SKM-1 treated with dmso at 0.1 percent for 144 hours (cell line): ENCODE measurements at regions not wholly inside any gene's neighbourhood (a gene's known extent, or its start where the extent isn't known, plus 50 kb on each side); places are given as distances from the start of the nearest gene placed in this dataset.

Source experiments
- DNase-seq: peaks from one replicate; lab custom pipeline; 2025; ENCODE audit not compliant: unreplicated experiment; lab: John Stamatoyannopoulos, UW

GRCh38 chr7:130910949-130911944, 177.2 kb upstream of the KLF14 start:
- no peak for DNase-seq

- no peak for DNase-seq
Observed at GRCh38 chr7:130912082-130912861, 178.3 kb upstream of the KLF14 start.

- peak; percentile 67 for DNase-seq
Observed at GRCh38 chr7:130912862-130913638, 179.0 kb upstream of the KLF14 start.

DNA sequence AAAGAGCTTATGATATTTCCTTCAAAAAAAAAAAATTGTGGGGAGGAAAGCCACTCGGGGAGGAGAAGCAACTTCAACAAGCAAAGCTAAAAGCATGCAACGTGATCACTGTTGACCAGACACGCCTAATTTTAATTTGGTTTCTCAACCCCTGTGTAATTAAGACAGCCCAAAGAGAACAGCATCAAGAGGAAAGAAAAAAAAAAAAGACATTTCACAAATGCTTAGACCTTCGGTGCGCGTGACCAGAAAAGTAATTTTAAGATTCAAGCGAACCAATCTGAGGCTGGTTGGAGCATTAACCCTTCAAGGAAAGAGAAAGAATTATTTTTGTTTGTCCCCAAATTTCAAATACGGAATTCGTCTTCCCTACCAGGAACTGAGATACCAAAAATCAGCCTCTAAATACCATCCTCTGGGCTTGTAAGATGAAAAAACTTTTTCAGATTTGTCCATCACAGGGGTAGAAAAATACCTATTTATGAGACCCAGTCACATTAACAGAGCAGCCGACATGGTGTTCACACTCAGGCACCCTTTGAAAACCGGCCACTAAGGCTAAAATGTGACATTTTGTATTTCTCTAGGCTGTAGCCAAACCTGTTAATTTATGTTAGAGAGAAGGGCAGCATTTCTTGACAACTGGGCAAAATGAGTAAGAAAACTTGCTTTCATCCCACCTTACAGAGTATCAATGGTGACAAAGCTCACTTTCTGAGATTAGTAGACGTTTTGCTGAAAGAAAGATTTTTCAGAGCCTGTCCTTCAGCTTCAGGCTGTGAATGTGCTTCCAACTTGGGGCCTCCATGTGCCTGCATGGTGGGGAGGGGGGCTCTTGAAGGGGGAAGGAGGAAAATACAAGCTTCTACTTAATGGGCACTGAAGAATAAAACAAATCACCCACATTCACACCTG, 179.9 kb upstream of the KLF14 start:
- no peak for DNase-seq

DNA sequence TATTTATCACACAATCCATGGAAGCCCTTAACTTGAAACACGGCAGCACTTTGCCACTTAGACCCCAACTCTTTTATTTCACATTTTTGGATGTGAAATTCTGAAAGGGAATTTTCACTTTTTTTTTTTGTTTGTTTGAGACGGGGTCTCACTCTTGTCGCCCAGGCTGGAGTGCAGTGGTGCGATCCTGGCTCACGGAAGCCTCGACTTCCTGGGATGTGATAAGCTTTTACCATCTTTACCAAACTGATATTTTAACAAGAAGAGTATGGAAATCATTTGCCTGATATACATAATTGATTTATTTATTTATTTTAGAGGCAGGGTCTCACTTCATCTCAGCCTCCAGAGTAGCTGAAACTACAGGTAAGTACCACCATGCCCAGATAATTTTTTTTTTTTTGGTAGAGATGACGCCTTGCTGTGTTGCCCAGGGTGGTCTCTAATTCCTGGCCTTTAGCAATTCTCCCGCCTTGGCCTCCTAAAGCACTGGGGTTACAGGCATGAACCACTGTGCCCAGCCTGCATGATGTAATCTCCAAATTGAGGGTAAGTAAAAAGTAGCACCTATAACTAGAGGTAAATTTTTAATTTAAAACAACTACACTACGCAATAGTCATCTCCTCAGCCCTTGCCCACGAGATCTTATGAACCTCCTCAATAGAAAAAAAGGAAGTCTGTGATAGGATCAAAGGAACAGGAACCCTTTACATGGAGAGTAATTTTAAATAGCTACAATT, 180.7 kb upstream of the KLF14 start:
- no peak for DNase-seq

DNA sequence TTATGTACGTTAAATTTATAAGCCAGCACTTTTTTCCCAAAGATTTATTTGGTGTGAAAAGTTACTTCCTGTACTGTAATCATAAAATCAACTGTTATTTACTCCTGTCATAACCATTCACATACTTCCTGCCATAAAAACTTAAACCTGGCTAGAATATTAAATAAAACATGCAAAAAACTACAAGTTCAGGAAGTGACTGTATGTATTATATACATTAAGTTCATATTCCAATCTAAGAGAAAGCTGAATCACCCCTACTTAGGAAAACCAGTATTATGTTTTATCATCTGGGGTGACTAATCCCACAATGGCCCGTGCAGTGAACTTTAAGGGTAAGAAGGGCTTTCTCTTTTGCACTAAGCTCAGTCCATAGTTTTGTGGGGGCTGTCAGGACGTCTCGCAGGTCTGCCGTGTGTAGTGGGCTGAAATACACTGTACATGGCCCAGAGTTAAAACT, 183.7 kb upstream of the KLF14 start:
- no peak for DNase-seq

DNA sequence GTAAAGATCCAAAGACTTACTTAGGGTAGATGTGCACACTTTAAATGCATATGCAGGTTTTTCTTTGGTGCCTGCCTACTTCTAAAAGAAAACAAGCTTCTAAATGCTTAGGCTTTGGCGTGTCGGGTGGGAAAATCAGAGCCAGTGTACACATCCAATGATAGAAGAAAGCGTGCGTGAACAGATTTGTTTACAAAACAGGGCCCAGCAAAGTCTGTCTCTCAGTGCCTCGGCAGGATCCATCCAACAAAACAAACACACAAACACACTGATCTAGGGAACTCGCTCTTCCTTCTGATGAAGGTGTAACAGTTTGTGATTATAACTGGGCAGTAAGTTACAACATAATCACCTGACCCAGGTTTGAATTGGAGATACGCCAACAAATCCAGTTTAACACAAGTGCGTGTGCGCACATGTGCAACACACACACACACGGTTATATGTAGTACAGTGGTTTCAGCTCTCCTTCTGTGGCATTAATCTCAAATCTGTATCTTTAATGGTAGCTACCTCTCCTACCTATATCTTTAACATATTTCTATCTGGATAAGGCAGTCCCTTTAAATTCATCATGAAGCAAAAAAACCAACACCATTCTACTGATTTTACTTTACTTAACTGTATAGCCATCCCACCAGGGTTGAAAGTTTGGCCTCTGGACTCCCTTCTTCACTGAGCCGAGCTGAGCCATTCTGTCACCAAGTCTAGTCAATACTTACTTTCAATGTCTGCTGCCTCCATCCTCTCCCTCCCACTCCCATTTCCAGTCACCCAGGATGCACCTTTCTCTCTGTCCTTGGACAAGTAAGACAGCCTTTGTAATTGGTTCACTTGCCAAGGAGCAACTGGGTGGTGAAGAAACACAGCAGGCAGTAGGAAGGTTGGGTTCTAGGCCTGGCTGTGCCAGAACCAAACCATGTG, 184.4 kb upstream of the KLF14 start:
- no peak for DNase-seq

DNA sequence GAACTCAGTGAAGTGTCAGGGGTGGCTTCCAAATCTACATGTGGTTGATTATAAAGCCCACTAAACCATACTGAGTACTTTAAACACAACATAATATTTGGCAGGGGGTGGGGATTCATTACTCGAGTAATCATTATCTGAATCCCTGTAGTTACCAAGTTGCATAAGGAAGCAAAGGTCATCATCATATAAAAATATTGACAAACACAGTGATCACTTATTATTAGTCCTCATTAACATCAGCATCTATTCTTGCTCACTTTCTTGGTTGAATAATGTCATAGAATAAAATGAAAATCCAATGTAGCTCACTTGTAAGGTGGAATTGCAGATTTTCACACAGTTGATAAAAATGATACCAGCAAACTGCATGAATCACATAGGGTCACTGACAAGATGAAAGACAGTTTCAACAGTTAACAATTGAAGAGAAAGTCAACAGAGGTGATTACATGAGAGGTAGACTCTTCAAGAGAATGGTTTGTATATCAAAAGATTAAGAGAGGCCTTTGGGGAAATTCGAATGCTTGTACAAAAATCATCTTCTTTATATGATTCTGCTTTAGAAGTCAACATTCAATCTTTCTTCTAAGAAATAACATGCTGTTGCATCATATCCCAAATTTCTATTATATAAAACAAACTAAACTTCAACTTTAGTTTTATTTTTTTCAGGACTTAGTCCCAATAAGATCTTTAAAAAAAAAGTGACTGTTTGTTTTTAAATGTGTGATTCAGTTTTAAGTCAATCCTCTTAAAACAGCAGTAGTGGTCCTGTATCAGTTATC, 185.5 kb upstream of the KLF14 start:
- DNase-seq: no peak

GRCh38 chr7:130920122-130920521, 186.1 kb upstream of the KLF14 start:
- DNase-seq: no peak

DNA sequence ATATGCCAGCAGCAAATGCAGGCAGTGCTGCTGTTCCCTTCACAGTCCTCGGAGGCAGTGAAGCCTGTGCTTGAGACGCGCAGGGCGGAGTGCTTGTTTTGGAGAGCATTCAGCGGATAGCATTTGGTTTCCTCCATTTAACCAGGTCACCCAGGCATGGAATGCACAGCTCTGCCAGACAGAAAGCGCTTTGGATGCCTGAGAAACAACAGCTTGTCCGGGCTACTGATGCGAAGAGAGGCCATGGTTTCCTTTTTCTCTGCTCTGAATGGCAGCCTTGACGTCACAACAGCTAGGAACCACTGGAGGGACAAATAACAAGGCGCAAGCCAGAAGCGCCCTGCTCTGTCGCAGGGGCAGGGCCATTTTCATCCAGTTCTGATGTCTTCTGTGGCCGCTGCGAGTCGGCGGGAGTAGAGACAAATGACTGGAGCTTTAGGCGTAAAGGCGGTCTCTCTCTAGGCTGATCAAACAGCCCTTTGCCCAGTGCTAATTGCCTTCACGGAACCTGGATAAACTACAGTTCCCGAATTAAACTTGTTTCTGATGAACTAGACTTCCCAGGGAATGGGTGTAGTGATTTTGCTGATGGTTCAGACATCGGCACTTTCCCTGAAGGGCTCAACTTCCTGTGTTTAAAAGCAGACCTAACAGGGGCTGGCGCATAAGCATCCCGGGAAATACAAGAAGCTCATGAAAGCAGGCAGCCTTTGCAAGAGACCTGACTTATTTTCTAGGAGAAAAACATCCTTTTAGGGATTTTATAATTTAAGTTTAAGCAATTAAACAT, 187.6 kb upstream of the KLF14 start:
- no peak for DNase-seq

- no peak for DNase-seq
Observed at GRCh38 chr7:130922206-130923112, 188.5 kb upstream of the KLF14 start.

GRCh38 chr7:130923365-130923764, 189.4 kb upstream of the KLF14 start:
- no peak for DNase-seq

DNA sequence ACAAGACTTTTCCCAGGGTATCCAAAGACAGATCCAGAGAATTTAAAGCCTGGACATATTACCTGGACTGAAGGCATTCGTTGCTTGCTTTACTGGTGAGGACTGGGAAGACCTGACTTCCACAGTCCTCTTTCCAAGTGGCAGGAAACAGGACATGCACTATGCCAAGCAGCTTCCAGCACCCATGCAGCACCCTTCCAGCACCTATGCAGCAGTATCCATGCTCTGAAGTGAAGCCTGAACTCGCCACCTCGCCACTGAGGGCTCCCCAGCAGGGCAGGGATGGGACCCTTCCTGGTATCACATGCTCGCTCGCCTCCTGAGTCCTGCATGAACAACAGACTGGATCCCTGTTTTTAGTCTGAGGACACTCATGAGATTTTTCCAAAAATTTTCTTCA, 189.9 kb upstream of the KLF14 start:
- DNase-seq: no peak

GRCh38 chr7:130925136-130925794, 191.3 kb upstream of the KLF14 start:
- no peak for DNase-seq

- no peak for DNase-seq
Observed at GRCh38 chr7:130926001-130926691, 192.1 kb upstream of the KLF14 start.
